GM18507 (cell line): ENCODE measurements at regions not wholly inside any gene's neighbourhood (a gene's known extent, or its start where the extent isn't known, plus 50 kb on each side); places are given as distances from the start of the nearest gene placed in this dataset.
A peak's percentile ranks its signal among the peaks of the same experiment; 100 is the strongest.
"Not testable (repeated sequence)": the region's sequence is repeated elsewhere in the genome, so short reads cannot be mapped to it uniquely, and the experiment has no call there.

ENCODE experiments used
- DNase-seq: peaks from one replicate; pipeline ENCODE4 v3.0.0; 2011; ENCODE audit warnings: low read depth; ENCODE audit not compliant: insufficient read length; ENCODE audit errors: extremely low spot score
- FAIRE-seq: peaks from 2 replicates; lab custom pipeline; 2011; peaks lifted over from hg19 to GRCh38; lab: Jason Lieb, UNC

GRCh38 chr4:75289914-75290582, 224.2 kb downstream of the RCHY1 start:
- FAIRE-seq (peak; percentile 63), DNase-seq (no peak)

GRCh38 chr4:75287738-75288517, 226.3 kb downstream of the RCHY1 start:
- FAIRE-seq (no peak), DNase-seq (no peak)

- FAIRE-seq (no peak), DNase-seq (no peak)
These were observed 228.4 kb downstream of the RCHY1 start for GRCh38 chr4:75285837-75286236.

GRCh38 chr4:75284831-75285230, 229.4 kb downstream of the RCHY1 start:
- FAIRE-seq (no peak), DNase-seq (no peak)

- not testable (repeated sequence) for FAIRE-seq, DNase-seq
These were observed 233.7 kb downstream of the RCHY1 start for GRCh38 chr4:75280461-75280860.

GRCh38 chr4:75259306-75259705, 254.9 kb downstream of the RCHY1 start:
- DNase-seq (no peak), FAIRE-seq (no peak)

- DNase-seq (no peak), FAIRE-seq (no peak)
These were observed 258.9 kb downstream of the RCHY1 start for GRCh38 chr4:75255261-75255660.

GRCh38 chr4:75254745-75255144, 259.5 kb downstream of the RCHY1 start:
- DNase-seq = no peak
- no peak for FAIRE-seq

- DNase-seq, FAIRE-seq: not testable (repeated sequence)
These were observed 261.1 kb downstream of the RCHY1 start for GRCh38 chr4:75253094-75253493.

- DNase-seq = no peak
- peak; percentile 62 for FAIRE-seq
These were observed 262.7 kb downstream of the RCHY1 start for GRCh38 chr4:75251547-75251946.

GRCh38 chr4:75249739-75250138, 264.5 kb downstream of the RCHY1 start:
- FAIRE-seq (no peak), DNase-seq (no peak)

- no peak for DNase-seq
- no peak for FAIRE-seq
These were observed 265.3 kb downstream of the RCHY1 start for GRCh38 chr4:75248770-75249407.

- FAIRE-seq (no peak), DNase-seq (no peak)
These were observed 269.9 kb downstream of the RCHY1 start for GRCh38 chr4:75244325-75244724.

- no peak for DNase-seq
- FAIRE-seq = no peak
These were observed 270.6 kb downstream of the RCHY1 start for GRCh38 chr4:75243570-75243969.

GRCh38 chr4:75235359-75235951, 278.7 kb downstream of the RCHY1 start:
- DNase-seq (peak; percentile 3), FAIRE-seq (peak; percentile 90)

- DNase-seq = no peak
- FAIRE-seq = no peak
These were observed 281.7 kb downstream of the RCHY1 start for GRCh38 chr4:75232546-75232945.

GRCh38 chr4:75229806-75230570, 284.2 kb downstream of the RCHY1 start:
- FAIRE-seq = peak; percentile 44

GRCh38 chr4:75213480-75213879, 280.6 kb downstream of the PARM1 start:
- DNase-seq = no peak
- FAIRE-seq = no peak

More at GRCh38 chr4:75229806-75230570, 284.2 kb downstream of the RCHY1 start:
- DNase-seq = no peak

GRCh38 chr4:75211422-75211821, 278.5 kb downstream of the PARM1 start:
- no peak for FAIRE-seq
- DNase-seq = no peak
